ENCODE measurements at regions not wholly inside any gene's neighbourhood (a gene's known extent, or its start where the extent isn't known, plus 50 kb on each side); places are given as distances from the start of the nearest gene placed in this dataset.

DNA sequence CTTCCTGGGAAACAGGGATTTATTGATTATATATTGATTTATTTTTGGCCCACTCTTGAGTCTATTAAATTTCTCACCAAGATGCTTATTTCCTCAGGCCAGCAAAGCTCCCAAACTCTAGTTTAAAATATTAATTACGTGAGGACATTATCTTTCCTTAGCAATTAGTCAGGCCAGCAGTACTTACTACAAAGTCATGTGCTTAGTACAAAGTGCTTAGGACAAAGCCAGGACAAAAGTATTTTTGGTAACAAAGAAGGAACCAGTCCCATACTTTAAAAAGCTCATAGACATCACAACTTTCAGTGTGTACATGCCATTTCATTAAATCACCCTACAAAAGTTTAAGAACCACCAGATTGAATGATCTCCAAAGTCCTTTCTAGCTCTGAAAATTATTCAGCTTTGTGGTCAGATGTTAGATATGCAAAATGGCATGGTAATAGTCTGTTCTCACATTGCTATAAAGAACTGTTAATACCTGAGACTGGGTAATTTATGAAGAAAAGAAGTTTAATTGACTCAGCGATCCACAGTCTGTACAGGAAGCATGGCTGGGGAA is 94.7 kb upstream of the PWP1 start (continued):
- no peak for TF ChIP-seq RBM39 (IDR thresholded peaks at IDR 0.05; ENCODE audit: low read depth, low read length, poor library complexity, severe bottlenecking)
- no peak for TF ChIP-seq ZNF256 (CRISPR knock-in tag; conservative IDR thresholded peaks at IDR 0.05)
- no peak for TF ChIP-seq ZFP82 (CRISPR knock-in tag; IDR thresholded peaks at IDR 0.05; ENCODE audit: borderline replicate concordance)

DNA sequence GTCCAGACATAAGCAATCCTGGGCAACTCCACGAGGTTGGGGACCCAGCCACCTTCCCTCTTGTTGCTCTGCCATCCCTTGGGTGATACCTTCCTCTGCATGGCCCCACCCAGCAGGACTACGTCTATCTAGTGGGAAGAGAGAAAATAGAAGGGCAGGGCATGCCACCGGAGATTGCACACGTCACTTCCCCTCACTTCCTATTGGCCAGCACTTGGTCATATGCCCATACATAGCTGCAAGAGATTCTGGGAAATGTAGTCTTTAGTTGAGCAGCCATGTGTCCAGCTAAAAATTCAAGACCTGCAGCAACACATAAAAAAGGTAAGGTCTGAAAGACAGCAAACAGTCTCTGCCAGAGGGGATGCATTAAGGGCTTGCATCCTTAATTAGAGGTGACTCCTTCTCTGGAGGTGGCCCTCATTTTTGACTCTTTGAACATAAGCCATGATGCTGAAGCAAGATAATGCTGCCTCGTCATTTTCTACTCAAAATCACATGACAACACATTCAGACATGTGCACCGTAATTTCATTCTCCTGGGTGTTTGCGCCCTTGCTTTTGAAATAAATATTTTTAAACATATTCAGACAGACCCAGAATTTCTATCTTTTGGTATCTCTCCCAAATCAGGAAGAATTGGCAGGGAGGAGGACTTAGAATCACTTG is 91.8 kb upstream of the PWP1 start:
- no peaks in the 10 kb centered on the region for H3K36me3 ChIP-seq (replicated peaks in 1 of 2; ENCODE audit: control insufficient read depth in 1 of 2, insufficient read depth in 2 of 2, low read length in 2 of 2)
- ATAC-seq (no peak), DNase-seq (ENCODE audit: low spot score) (no peak), FAIRE-seq (no peak)
- no peaks in the 10 kb centered on the region for H3K9me3 ChIP-seq (ENCODE audit: low read length)
- in situ Hi-C loops (cut with HindIII; ENCODE audit: extremely low pct_ligation_motif_present, low pct_unique_long_range_greater_than_20kb) = no loop called here
- no peak overlapping the region for H3K9ac ChIP-seq (ENCODE audit: insufficient read depth, low read depth, low read length)
- no peaks in the 10 kb centered on the region for H3K4me1 ChIP-seq (ENCODE audit: insufficient read depth, low read length)
- ChIA-PET CTCF (ENCODE audit: low intra/inter-chr PET ratio, low total read pairs) (no interaction called here), POLR2A (no interaction called here)
- H3K27me3 ChIP-seq (ENCODE audit: control insufficient read depth in 1 of 2, insufficient read depth in 2 of 2, low read length in 2 of 2) = no peaks in the 10 kb centered on the region
- intact Hi-C loops (cut with micrococcal nuclease; ENCODE audit: unreplicated experiment) = no loop called here
- H3K4me2 ChIP-seq (ENCODE audit: low read depth, low read length) = no peak overlapping the region
- no peak overlapping the region for H3K27ac ChIP-seq (ENCODE audit: extremely low read length, insufficient read depth, low read length)
- no TSS peak for BruUV-seq (replicated peaks)
- no peaks in the 10 kb centered on the region for H4K20me1 ChIP-seq (ENCODE audit: insufficient read depth, low read length)
- H3K79me2 ChIP-seq (ENCODE audit: insufficient read depth, low read length) = no peaks in the 10 kb centered on the region
- H3K4me3 ChIP-seq (replicated peaks in 1 of 3; ENCODE audit: insufficient read depth in 1 of 3, low read depth in 2 of 3, low read length in 3 of 3) = no peak overlapping the region
- H2AFZ ChIP-seq (ENCODE audit: low read length) = no peak overlapping the region
- WGBS (ENCODE audit: low lambda C conversion rate) = 56% methylated on average over 7 of the region's 7 CpGs
- peak; percentile 60 for TF ChIP-seq NFYC (CRISPR knock-in tag; IDR thresholded peaks at IDR 0.05)
- TF ChIP-seq HMGA1 (CRISPR knock-in tag; conservative IDR thresholded peaks at IDR 0.05) = no peak
- TF ChIP-seq POLR2AphosphoS5 (IDR thresholded peaks at IDR 0.05; ENCODE audit: low read depth, low read length) = no peak
- TF ChIP-seq ZNF253 (CRISPR knock-in tag; IDR thresholded peaks at IDR 0.05; ENCODE audit: borderline replicate concordance) = no peak
- TF ChIP-seq, protein P1, sequence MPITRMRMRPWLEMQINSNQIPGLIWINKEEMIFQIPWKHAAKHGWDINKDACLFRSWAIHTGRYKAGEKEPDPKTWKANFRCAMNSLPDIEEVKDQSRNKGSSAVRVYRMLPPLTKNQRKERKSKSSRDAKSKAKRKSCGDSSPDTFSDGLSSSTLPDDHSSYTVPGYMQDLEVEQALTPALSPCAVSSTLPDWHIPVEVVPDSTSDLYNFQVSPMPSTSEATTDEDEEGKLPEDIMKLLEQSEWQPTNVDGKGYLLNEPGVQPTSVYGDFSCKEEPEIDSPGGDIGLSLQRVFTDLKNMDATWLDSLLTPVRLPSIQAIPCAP (CRISPR knock-in tag; IDR thresholded peaks at IDR 0.05; ENCODE audit: low read depth) = no peak
- TF ChIP-seq ZFP41 (CRISPR knock-in tag; IDR thresholded peaks at IDR 0.05; ENCODE audit: borderline replicate concordance) = no peak
- TF ChIP-seq, protein P2, sequence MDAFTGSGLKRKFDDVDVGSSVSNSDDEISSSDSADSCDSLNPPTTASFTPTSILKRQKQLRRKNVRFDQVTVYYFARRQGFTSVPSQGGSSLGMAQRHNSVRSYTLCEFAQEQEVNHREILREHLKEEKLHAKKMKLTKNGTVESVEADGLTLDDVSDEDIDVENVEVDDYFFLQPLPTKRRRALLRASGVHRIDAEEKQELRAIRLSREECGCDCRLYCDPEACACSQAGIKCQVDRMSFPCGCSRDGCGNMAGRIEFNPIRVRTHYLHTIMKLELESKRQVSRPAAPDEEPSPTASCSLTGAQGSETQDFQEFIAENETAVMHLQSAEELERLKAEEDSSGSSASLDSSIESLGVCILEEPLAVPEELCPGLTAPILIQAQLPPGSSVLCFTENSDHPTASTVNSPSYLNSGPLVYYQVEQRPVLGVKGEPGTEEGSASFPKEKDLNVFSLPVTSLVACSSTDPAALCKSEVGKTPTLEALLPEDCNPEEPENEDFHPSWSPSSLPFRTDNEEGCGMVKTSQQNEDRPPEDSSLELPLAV (CRISPR knock-in tag; conservative IDR thresholded peaks at IDR 0.05; ENCODE audit: low read depth) = no peak
- no peak for TF ChIP-seq CHD2 (IDR thresholded peaks at IDR 0.05; ENCODE audit: low read depth, low read length)
- TF ChIP-seq, protein P3, sequence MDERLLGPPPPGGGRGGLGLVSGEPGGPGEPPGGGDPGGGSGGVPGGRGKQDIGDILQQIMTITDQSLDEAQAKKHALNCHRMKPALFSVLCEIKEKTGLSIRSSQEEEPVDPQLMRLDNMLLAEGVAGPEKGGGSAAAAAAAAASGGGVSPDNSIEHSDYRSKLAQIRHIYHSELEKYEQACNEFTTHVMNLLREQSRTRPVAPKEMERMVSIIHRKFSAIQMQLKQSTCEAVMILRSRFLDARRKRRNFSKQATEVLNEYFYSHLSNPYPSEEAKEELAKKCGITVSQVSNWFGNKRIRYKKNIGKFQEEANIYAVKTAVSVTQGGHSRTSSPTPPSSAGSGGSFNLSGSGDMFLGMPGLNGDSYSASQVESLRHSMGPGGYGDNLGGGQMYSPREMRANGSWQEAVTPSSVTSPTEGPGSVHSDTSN (CRISPR knock-in tag; IDR thresholded peaks at IDR 0.05) = no peak
- peak; percentile 76 to 84 for TF ChIP-seq MAFK (conservative IDR thresholded peaks at IDR 0.05 in 1 of 2, IDR thresholded peaks at IDR 0.05 in 1 of 2; ENCODE audit: low read length in 2 of 2)
- no peak for TF ChIP-seq ZNF570 (CRISPR knock-in tag; IDR thresholded peaks at IDR 0.05; ENCODE audit: borderline replicate concordance)
- peak; percentile 70 for TF ChIP-seq NFYB (CRISPR knock-in tag; IDR thresholded peaks at IDR 0.05)
- TF ChIP-seq ZNF143 (CRISPR knock-in tag; IDR thresholded peaks at IDR 0.05) = peak; percentile 69
- TF ChIP-seq ZNF549 (CRISPR knock-in tag; IDR thresholded peaks at IDR 0.05) = no peak
- no peak for TF ChIP-seq AHR (CRISPR knock-in tag; IDR thresholded peaks at IDR 0.05)
- peak; percentile 50; the same call in 1 of the 2 replicates for TF ChIP-seq THAP11 (CRISPR knock-in tag; IDR thresholded peaks at IDR 0.05)
